RWPE1 (cell line): ENCODE measurements at regions not wholly inside any gene's neighbourhood (a gene's known extent, or its start where the extent isn't known, plus 50 kb on each side); places are given as distances from the start of the nearest gene placed in this dataset.
A peak's percentile ranks its signal among the peaks of the same experiment; 100 is the strongest.
"Not testable (repeated sequence)": the region's sequence is repeated elsewhere in the genome, so short reads cannot be mapped to it uniquely, and the experiment has no call there.

Experiments used
- CTCF ChIA-PET: fragments of 350-600 bp; sonication (Branson Sonifier 250); formaldehyde crosslinking; extraction: SDS; loops from one replicate; lab custom pipeline; 2021; lab: Yijun Ruan, JAX
- POLR2A ChIA-PET: fragments of 400-600 bp; formaldehyde crosslinking; extraction: SDS; loops from one replicate; lab custom pipeline; 2020; ENCODE audit warnings: antibody characterized with exemption; ENCODE audit not compliant: low non-redundant PET; lab: Yijun Ruan, JAX
- DNase-seq: peaks from one replicate; pipeline ENCODE4 v3.0.0; 2012; ENCODE audit warnings: low spot score
- H3K27ac ChIP-seq: fragments of 450-650 bp; 2 replicates; pipeline ENCODE4 v1.5.1; 2017
- CTCF ChIP-seq: fragments of 450-650 bp; conservative IDR thresholded peaks from 2 replicates; pipeline ENCODE4 v1.5.1; 2017; ENCODE audit warnings: low read depth, mild to moderate bottlenecking

GRCh38 chr10:33652870-33653269 lies 318.4 kb upstream of the NRP1 start:
- POLR2A ChIA-PET = no interaction called here
- CTCF ChIA-PET = no interaction called here
- no peak for TF ChIP-seq CTCF

GRCh38 chr10:33650131-33650530 lies 315.7 kb upstream of the NRP1 start:
- H3K27ac ChIP-seq, DNase-seq, POLR2A ChIA-PET: not testable (repeated sequence)
- CTCF ChIA-PET = interaction anchor here (0.7 kb wide), 1 partner anchor 347 kb away, joined by 3 read pairs; no protein-coding TSS in a partner anchor

More at GRCh38 chr10:33652870-33653269, 318.4 kb upstream of the NRP1 start:
- H3K27ac ChIP-seq = no peak overlapping the region
- DNase-seq = no peak

GRCh38 chr10:33643042-33643441 lies 308.6 kb upstream of the NRP1 start:
- CTCF ChIA-PET = no interaction called here
- no peak for TF ChIP-seq CTCF
- DNase-seq = peak; percentile 15
- POLR2A ChIA-PET = no interaction called here
- H3K27ac ChIP-seq = no peak overlapping the region

- POLR2A ChIA-PET = no interaction called here
- TF ChIP-seq CTCF = no peak
- H3K27ac ChIP-seq = no peak overlapping the region
- CTCF ChIA-PET = no interaction called here
- no peak for DNase-seq
These were observed 304.4 kb upstream of the NRP1 start for GRCh38 chr10:33638891-33639290.

GRCh38 chr10:33638374-33638773 lies 303.9 kb upstream of the NRP1 start:
- no peak overlapping the region for H3K27ac ChIP-seq
- no peak for DNase-seq
- ChIA-PET POLR2A (no interaction called here), CTCF (no interaction called here)
- no peak for TF ChIP-seq CTCF

GRCh38 chr10:33635967-33636515 lies 301.6 kb upstream of the NRP1 start:
- POLR2A ChIA-PET = no interaction called here
- DNase-seq = no peak
- TF ChIP-seq CTCF = no peak
- H3K27ac ChIP-seq = no peak overlapping the region
- CTCF ChIA-PET = no interaction called here

- no peak overlapping the region for H3K27ac ChIP-seq
- TF ChIP-seq CTCF = no peak
- DNase-seq = no peak
- CTCF ChIA-PET = interaction anchor here (0.7 kb wide), 1 partner anchor 28 kb away, joined by 4 read pairs; no protein-coding TSS in a partner anchor
- POLR2A ChIA-PET = no interaction called here
These were observed 298.0 kb upstream of the NRP1 start for GRCh38 chr10:33632432-33632831.
